Progenitor cell of endocrine pancreas (in vitro differentiated cells): ENCODE measurements at regions not wholly inside any gene's neighbourhood (a gene's known extent, or its start where the extent isn't known, plus 50 kb on each side); places are given as distances from the start of the nearest gene placed in this dataset.
"Not testable (repeated sequence)": the region's sequence is repeated elsewhere in the genome, so short reads cannot be mapped to it uniquely, and the experiment has no call there.

Experiments
- DNase-seq: peaks from one replicate; pipeline ENCODE4 v3.0.0; 2021; ENCODE audit warnings: low spot score; ENCODE audit not compliant: unreplicated experiment
- H3K27ac Mint-ChIP-seq: 2 replicates; pipeline ENCODE4 v1.8.0; 2021; ENCODE audit warnings: mild to moderate bottlenecking, moderate library complexity, mixed read lengths
- H3K27me3 Mint-ChIP-seq: 2 replicates; pipeline ENCODE4 v1.8.0; 2021; ENCODE audit warnings: mixed read lengths
- H3K36me3 Mint-ChIP-seq: 2 replicates; pipeline ENCODE4 v1.8.0; 2022; ENCODE audit warnings: mixed read lengths; ENCODE audit not compliant: insufficient read depth
- H3K4me1 Mint-ChIP-seq: 2 replicates; pipeline ENCODE4 v1.8.0; 2021; ENCODE audit warnings: low read depth, mixed read lengths
- H3K4me3 Mint-ChIP-seq: 2 replicates; pipeline ENCODE4 v1.8.0; 2021; ENCODE audit warnings: low read depth, mild to moderate bottlenecking, moderate library complexity, mixed read lengths
- H3K9me3 Mint-ChIP-seq: 2 replicates; pipeline ENCODE4 v1.8.0; 2021; ENCODE audit warnings: low read depth, mixed read lengths
- CTCF ChIP-seq: fragments of 200-600 bp; sonication (generic); IDR thresholded peaks from one replicate; pipeline ENCODE4 v1.5.0; 2021; ENCODE audit warnings: antibody characterized with exemption, mild to moderate bottlenecking; ENCODE audit not compliant: unreplicated experiment

GRCh38 chr17:77286641-77287431 is 146.1 kb downstream of the SEC14L1 start:
- no peak for DNase-seq
- Mint-ChIP-seq H3K4me3 (no peak overlapping the region), H3K27me3 (no peaks in the 10 kb centered on the region), H3K36me3 (peaks cover 2% of the 10 kb centered on the region), H3K4me1 (peaks cover 40% of the 10 kb centered on the region), H3K9me3 (no peaks in the 10 kb centered on the region), H3K27ac (no peak overlapping the region)
- no peak for TF ChIP-seq CTCF

- peaks cover 33% of the 10 kb centered on the region for H3K4me1 Mint-ChIP-seq
- H3K27ac Mint-ChIP-seq, result peak overlapping the region; percentile 45
- H3K36me3 Mint-ChIP-seq, result peaks cover 4% of the 10 kb centered on the region
- TF ChIP-seq CTCF, result no peak
- no peaks in the 10 kb centered on the region for H3K9me3 Mint-ChIP-seq
- no peak overlapping the region for H3K4me3 Mint-ChIP-seq
- no peaks in the 10 kb centered on the region for H3K27me3 Mint-ChIP-seq
- DNase-seq, result no peak
These were observed 146.8 kb downstream of the SEC14L1 start for GRCh38 chr17:77287432-77288068.

GRCh38 chr17:77288115-77288619 is 147.4 kb downstream of the SEC14L1 start:
- Mint-ChIP-seq H3K36me3 (peaks cover 4% of the 10 kb centered on the region), H3K4me3 (no peak overlapping the region)

GRCh38 chr17:77290759-77291558 is 150.2 kb downstream of the SEC14L1 start:
- peaks cover 23% of the 10 kb centered on the region for H3K4me1 Mint-ChIP-seq
- not testable (repeated sequence) for H3K36me3 Mint-ChIP-seq, DNase-seq, H3K9me3 Mint-ChIP-seq, H3K27me3 Mint-ChIP-seq, H3K4me3 Mint-ChIP-seq, H3K27ac Mint-ChIP-seq

More at GRCh38 chr17:77288115-77288619, 147.4 kb downstream of the SEC14L1 start:
- no peak for DNase-seq
- H3K27ac Mint-ChIP-seq, result peak overlapping the region; percentile 89
- no peak for TF ChIP-seq CTCF
- H3K27me3 Mint-ChIP-seq, result no peaks in the 10 kb centered on the region
- H3K4me1 Mint-ChIP-seq, result peaks cover 29% of the 10 kb centered on the region
- H3K9me3 Mint-ChIP-seq, result no peaks in the 10 kb centered on the region

GRCh38 chr17:77291591-77292386 is 151.0 kb downstream of the SEC14L1 start:
- no peak overlapping the region for H3K4me3 Mint-ChIP-seq
- H3K36me3 Mint-ChIP-seq, result peaks cover 8% of the 10 kb centered on the region
- DNase-seq, result no peak
- TF ChIP-seq CTCF, result no peak
- no peaks in the 10 kb centered on the region for H3K9me3 Mint-ChIP-seq
- no peak overlapping the region for H3K27ac Mint-ChIP-seq
- H3K27me3 Mint-ChIP-seq, result no peaks in the 10 kb centered on the region
- peaks cover 16% of the 10 kb centered on the region for H3K4me1 Mint-ChIP-seq
